ENCODE measurements at regions not wholly inside any gene's neighbourhood (a gene's known extent, or its start where the extent isn't known, plus 50 kb on each side); places are given as distances from the start of the nearest gene placed in this dataset.

DNA sequence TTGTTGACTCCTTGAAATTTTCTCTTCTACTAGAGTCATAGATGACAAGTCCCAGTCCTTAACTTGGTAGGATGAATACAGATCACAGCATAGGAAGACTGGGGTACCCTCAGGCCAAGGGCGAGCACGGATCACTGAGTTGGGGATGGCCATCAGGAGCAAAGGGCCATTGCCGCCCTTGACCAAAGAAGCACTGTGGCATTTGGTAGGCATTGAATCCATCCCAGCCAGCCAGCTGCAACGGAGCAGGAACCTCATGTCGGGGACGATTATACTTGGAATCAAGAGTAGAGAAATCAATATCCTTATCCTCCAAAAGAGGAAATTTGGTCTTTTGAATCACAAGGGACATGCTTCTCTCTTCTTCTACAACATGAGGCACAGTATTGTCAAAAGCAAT lies 50.1 kb upstream of the ZNF573 start:
- peaks cover 69% of the 10 kb centered on the region for H3K9me3 Mint-ChIP-seq (ENCODE audit: low read depth)
- H3K27ac Mint-ChIP-seq (ENCODE audit: unreplicated experiment) = no peak overlapping the region
- H3K4me3 Mint-ChIP-seq (ENCODE audit: unreplicated experiment) = no peak overlapping the region
- H3K27me3 Mint-ChIP-seq (ENCODE audit: low read depth) = no peaks in the 10 kb centered on the region
- H3K4me1 Mint-ChIP-seq (ENCODE audit: low read depth) = no peaks in the 10 kb centered on the region
- TF ChIP-seq, protein P1, sequence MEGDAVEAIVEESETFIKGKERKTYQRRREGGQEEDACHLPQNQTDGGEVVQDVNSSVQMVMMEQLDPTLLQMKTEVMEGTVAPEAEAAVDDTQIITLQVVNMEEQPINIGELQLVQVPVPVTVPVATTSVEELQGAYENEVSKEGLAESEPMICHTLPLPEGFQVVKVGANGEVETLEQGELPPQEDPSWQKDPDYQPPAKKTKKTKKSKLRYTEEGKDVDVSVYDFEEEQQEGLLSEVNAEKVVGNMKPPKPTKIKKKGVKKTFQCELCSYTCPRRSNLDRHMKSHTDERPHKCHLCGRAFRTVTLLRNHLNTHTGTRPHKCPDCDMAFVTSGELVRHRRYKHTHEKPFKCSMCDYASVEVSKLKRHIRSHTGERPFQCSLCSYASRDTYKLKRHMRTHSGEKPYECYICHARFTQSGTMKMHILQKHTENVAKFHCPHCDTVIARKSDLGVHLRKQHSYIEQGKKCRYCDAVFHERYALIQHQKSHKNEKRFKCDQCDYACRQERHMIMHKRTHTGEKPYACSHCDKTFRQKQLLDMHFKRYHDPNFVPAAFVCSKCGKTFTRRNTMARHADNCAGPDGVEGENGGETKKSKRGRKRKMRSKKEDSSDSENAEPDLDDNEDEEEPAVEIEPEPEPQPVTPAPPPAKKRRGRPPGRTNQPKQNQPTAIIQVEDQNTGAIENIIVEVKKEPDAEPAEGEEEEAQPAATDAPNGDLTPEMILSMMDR (IDR thresholded peaks at IDR 0.05) = no peak
- peaks cover 20% of the 10 kb centered on the region for H3K36me3 Mint-ChIP-seq (ENCODE audit: low read depth)
- no peak for DNase-seq (ENCODE audit: low spot score)

Data from chondrocyte (in vitro differentiated cells).